ENCODE measurements at regions not wholly inside any gene's neighbourhood (a gene's known extent, or its start where the extent isn't known, plus 50 kb on each side); places are given as distances from the start of the nearest gene placed in this dataset.

DNA sequence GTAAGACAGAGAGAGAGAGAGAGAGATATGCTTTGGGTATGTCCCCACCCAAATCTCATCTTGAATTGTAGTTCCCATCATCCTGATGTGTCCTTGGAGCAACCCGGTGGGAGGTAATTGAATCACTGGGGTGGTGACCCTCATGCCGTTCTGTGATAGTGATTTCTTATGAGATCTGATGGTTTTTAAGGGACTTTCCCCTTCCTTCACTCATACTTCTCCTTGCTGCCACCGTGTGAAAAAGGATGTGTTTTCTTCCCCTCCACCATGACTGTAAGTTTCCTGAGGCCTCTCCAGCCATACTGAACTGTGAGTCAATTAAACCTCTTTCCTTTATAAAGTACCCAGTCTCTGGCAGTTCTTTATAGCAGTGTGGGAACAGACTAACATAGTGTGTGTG is 60.3 kb downstream of the EOMES start:
- Histone ChIP-seq H3K9ac (ENCODE audit: low read depth in 1 of 3, low read length in 3 of 3) (no peak overlapping the region), H3K9me3 (ENCODE audit: control insufficient read depth in 3 of 3, low read length in 3 of 3) (no peaks in the 10 kb centered on the region), H3K27ac (ENCODE audit: low read depth, low read length) (no peak overlapping the region), H3K4me3 (ENCODE audit: low read length in 3 of 3) (no peak overlapping the region), H3K27me3 (ENCODE audit: control insufficient read depth in 3 of 3, insufficient read depth in 3 of 3, low read length in 3 of 3) (no peaks in the 10 kb centered on the region), H3K4me1 (ENCODE audit: control insufficient read depth in 3 of 3, insufficient read depth in 3 of 3, low read length in 3 of 3) (no peaks in the 10 kb centered on the region), H3K36me3 (ENCODE audit: control insufficient read depth in 3 of 3, insufficient read depth in 3 of 3, low read length in 3 of 3) (no peaks in the 10 kb centered on the region)

DNA sequence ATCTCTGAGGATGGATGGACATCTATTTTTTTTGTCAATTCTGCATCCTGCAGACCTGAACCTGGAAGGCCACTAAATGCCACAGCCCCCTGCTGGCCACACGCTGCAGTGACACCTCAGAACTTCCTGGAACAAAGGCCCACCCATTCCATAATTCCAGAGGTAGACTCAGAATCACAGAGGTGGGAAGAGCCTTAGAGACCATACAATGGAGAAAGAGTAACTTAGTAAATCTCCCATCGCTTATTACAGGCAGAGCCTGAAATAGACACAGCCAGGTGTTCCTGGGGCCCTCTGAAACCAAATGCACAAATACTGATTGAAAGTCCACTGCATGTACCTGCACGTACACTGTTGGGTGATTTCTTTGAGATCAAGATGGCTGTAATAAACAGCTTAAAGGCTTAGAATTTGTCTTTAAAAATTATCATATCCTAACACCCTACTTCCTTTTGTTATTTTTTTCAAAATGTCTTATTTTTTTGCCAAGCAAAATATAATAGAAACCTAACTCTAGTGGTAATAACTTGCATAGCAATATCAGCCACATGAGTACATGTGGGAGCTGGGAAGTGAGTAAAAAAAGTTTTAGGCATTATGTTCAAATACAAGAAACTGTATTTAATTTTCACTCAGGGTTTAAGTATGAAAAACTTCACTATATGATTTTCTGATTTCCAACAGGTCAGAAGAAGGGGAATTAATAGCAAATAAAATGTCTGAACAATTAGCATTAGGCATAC is 62.7 kb downstream of the EOMES start:
- no peaks in the 10 kb centered on the region for H3K4me1 ChIP-seq (ENCODE audit: control insufficient read depth in 3 of 3, insufficient read depth in 3 of 3, low read length in 3 of 3)
- H3K27me3 ChIP-seq (ENCODE audit: control insufficient read depth in 3 of 3, insufficient read depth in 3 of 3, low read length in 3 of 3) = no peaks in the 10 kb centered on the region
- no peaks in the 10 kb centered on the region for H3K36me3 ChIP-seq (ENCODE audit: control insufficient read depth in 3 of 3, insufficient read depth in 3 of 3, low read length in 3 of 3)
- H3K9ac ChIP-seq (ENCODE audit: low read depth in 1 of 3, low read length in 3 of 3) = no peak overlapping the region
- no peaks in the 10 kb centered on the region for H3K9me3 ChIP-seq (ENCODE audit: control insufficient read depth in 3 of 3, low read length in 3 of 3)
- H3K27ac ChIP-seq (ENCODE audit: low read depth, low read length) = no peak overlapping the region
- H3K4me3 ChIP-seq (ENCODE audit: low read length in 3 of 3) = no peak overlapping the region

- Histone ChIP-seq H3K36me3 (ENCODE audit: control insufficient read depth in 3 of 3, insufficient read depth in 3 of 3, low read length in 3 of 3) (no peaks in the 10 kb centered on the region), H3K4me1 (ENCODE audit: control insufficient read depth in 3 of 3, insufficient read depth in 3 of 3, low read length in 3 of 3) (no peaks in the 10 kb centered on the region), H3K9me3 (ENCODE audit: control insufficient read depth in 3 of 3, low read length in 3 of 3) (no peaks in the 10 kb centered on the region), H3K4me3 (ENCODE audit: low read length in 3 of 3) (no peak overlapping the region), H3K27me3 (ENCODE audit: control insufficient read depth in 3 of 3, insufficient read depth in 3 of 3, low read length in 3 of 3) (no peaks in the 10 kb centered on the region), H3K27ac (ENCODE audit: low read depth, low read length) (no peak overlapping the region), H3K9ac (ENCODE audit: low read depth in 1 of 3, low read length in 3 of 3) (no peak overlapping the region)
Measured at GRCh38 chr3:27658741-27659140, 63.4 kb downstream of the EOMES start.

DNA sequence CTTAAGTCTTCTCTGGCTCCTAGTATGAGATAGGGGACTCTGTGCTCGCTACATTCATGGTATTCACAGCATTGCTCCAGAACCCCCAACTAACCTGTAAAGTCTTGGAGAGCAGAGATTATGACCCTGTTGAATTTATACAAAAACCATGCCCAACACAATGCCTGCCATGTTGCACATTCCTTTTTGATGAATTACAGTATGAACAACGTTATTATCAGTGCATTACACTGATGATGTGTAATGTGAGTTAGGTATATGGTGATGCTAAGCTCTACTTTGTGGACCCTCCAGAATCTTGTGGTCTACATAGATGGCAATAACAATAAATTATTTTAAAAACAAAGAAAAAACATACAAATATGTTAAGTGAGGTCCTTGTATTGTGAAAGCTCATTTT is 64.3 kb downstream of the EOMES start:
- H3K9ac ChIP-seq (ENCODE audit: low read depth in 1 of 3, low read length in 3 of 3) = no peak overlapping the region
- H3K4me1 ChIP-seq (ENCODE audit: control insufficient read depth in 3 of 3, insufficient read depth in 3 of 3, low read length in 3 of 3) = no peaks in the 10 kb centered on the region
- no peaks in the 10 kb centered on the region for H3K9me3 ChIP-seq (ENCODE audit: control insufficient read depth in 3 of 3, low read length in 3 of 3)
- H3K27me3 ChIP-seq (ENCODE audit: control insufficient read depth in 3 of 3, insufficient read depth in 3 of 3, low read length in 3 of 3) = no peaks in the 10 kb centered on the region
- H3K36me3 ChIP-seq (ENCODE audit: control insufficient read depth in 3 of 3, insufficient read depth in 3 of 3, low read length in 3 of 3) = no peaks in the 10 kb centered on the region
- no peak overlapping the region for H3K4me3 ChIP-seq (ENCODE audit: low read length in 3 of 3)
- no peak overlapping the region for H3K27ac ChIP-seq (ENCODE audit: low read depth, low read length)

- Histone ChIP-seq H3K27ac (ENCODE audit: low read depth, low read length) (no peak overlapping the region), H3K4me1 (ENCODE audit: control insufficient read depth in 3 of 3, insufficient read depth in 3 of 3, low read length in 3 of 3) (no peaks in the 10 kb centered on the region), H3K36me3 (ENCODE audit: control insufficient read depth in 3 of 3, insufficient read depth in 3 of 3, low read length in 3 of 3) (no peaks in the 10 kb centered on the region), H3K9ac (ENCODE audit: low read depth in 1 of 3, low read length in 3 of 3) (no peak overlapping the region), H3K27me3 (ENCODE audit: control insufficient read depth in 3 of 3, insufficient read depth in 3 of 3, low read length in 3 of 3) (no peaks in the 10 kb centered on the region), H3K4me3 (ENCODE audit: low read length in 3 of 3) (no peak overlapping the region), H3K9me3 (ENCODE audit: control insufficient read depth in 3 of 3, low read length in 3 of 3) (no peaks in the 10 kb centered on the region)
Measured at GRCh38 chr3:27657404-27657803, 64.7 kb downstream of the EOMES start.

GRCh38 chr3:27656790-27657189 is 65.3 kb downstream of the EOMES start:
- no peak overlapping the region for H3K9ac ChIP-seq (ENCODE audit: low read depth in 1 of 3, low read length in 3 of 3)
- H3K4me1 ChIP-seq (ENCODE audit: control insufficient read depth in 3 of 3, insufficient read depth in 3 of 3, low read length in 3 of 3) = no peaks in the 10 kb centered on the region
- no peak overlapping the region for H3K27ac ChIP-seq (ENCODE audit: low read depth, low read length)
- no peaks in the 10 kb centered on the region for H3K36me3 ChIP-seq (ENCODE audit: control insufficient read depth in 3 of 3, insufficient read depth in 3 of 3, low read length in 3 of 3)
- no peaks in the 10 kb centered on the region for H3K27me3 ChIP-seq (ENCODE audit: control insufficient read depth in 3 of 3, insufficient read depth in 3 of 3, low read length in 3 of 3)
- no peaks in the 10 kb centered on the region for H3K9me3 ChIP-seq (ENCODE audit: control insufficient read depth in 3 of 3, low read length in 3 of 3)
- H3K4me3 ChIP-seq (ENCODE audit: low read length in 3 of 3) = no peak overlapping the region

GRCh38 chr3:27655547-27655946 is 66.6 kb downstream of the EOMES start:
- H3K27ac ChIP-seq (ENCODE audit: low read depth, low read length) = no peak overlapping the region
- H3K4me1 ChIP-seq (ENCODE audit: control insufficient read depth in 3 of 3, insufficient read depth in 3 of 3, low read length in 3 of 3) = no peaks in the 10 kb centered on the region
- no peaks in the 10 kb centered on the region for H3K36me3 ChIP-seq (ENCODE audit: control insufficient read depth in 3 of 3, insufficient read depth in 3 of 3, low read length in 3 of 3)
- no peaks in the 10 kb centered on the region for H3K27me3 ChIP-seq (ENCODE audit: control insufficient read depth in 3 of 3, insufficient read depth in 3 of 3, low read length in 3 of 3)
- H3K9ac ChIP-seq (ENCODE audit: low read depth in 1 of 3, low read length in 3 of 3) = no peak overlapping the region
- no peaks in the 10 kb centered on the region for H3K9me3 ChIP-seq (ENCODE audit: control insufficient read depth in 3 of 3, low read length in 3 of 3)
- H3K4me3 ChIP-seq (ENCODE audit: low read length in 3 of 3) = no peak overlapping the region

GRCh38 chr3:27653803-27654558 is 68.1 kb downstream of the EOMES start:
- no peak overlapping the region for H3K4me3 ChIP-seq (ENCODE audit: low read length in 3 of 3)
- no peak overlapping the region for H3K9ac ChIP-seq (ENCODE audit: low read depth in 1 of 3, low read length in 3 of 3)
- no peaks in the 10 kb centered on the region for H3K36me3 ChIP-seq (ENCODE audit: control insufficient read depth in 3 of 3, insufficient read depth in 3 of 3, low read length in 3 of 3)
- H3K4me1 ChIP-seq (ENCODE audit: control insufficient read depth in 3 of 3, insufficient read depth in 3 of 3, low read length in 3 of 3) = no peaks in the 10 kb centered on the region
- H3K27ac ChIP-seq (ENCODE audit: low read depth, low read length) = no peak overlapping the region
- H3K27me3 ChIP-seq (ENCODE audit: control insufficient read depth in 3 of 3, insufficient read depth in 3 of 3, low read length in 3 of 3) = no peaks in the 10 kb centered on the region
- no peaks in the 10 kb centered on the region for H3K9me3 ChIP-seq (ENCODE audit: control insufficient read depth in 3 of 3, low read length in 3 of 3)

DNA sequence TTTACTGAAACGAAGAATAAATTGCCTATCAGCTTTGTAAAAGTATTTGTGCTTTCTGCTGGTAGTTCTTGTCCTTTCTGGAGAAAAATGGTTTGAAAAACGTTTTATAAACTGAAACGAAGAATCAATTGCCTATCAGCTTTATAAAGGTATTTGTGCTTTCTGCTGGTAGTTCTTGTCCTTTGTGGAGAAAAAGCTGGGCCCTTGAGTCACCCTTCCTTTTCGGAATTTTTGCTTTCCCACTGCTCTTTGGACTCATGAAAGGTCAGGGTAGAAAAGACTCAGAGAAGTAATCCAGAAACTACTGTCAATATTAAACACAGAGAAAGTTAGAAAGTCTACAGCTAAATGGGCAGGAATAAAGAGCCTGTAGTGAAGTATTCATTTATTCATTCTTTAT is 72.8 kb downstream of the EOMES start:
- Histone ChIP-seq H3K4me1 (ENCODE audit: control insufficient read depth in 3 of 3, insufficient read depth in 3 of 3, low read length in 3 of 3) (no peaks in the 10 kb centered on the region), H3K27me3 (ENCODE audit: control insufficient read depth in 3 of 3, insufficient read depth in 3 of 3, low read length in 3 of 3) (no peaks in the 10 kb centered on the region), H3K36me3 (ENCODE audit: control insufficient read depth in 3 of 3, insufficient read depth in 3 of 3, low read length in 3 of 3) (no peaks in the 10 kb centered on the region), H3K9ac (ENCODE audit: low read depth in 1 of 3, low read length in 3 of 3) (no peak overlapping the region), H3K27ac (ENCODE audit: low read depth, low read length) (no peak overlapping the region), H3K9me3 (ENCODE audit: control insufficient read depth in 3 of 3, low read length in 3 of 3) (no peaks in the 10 kb centered on the region), H3K4me3 (ENCODE audit: low read length in 3 of 3) (no peak overlapping the region)

DNA sequence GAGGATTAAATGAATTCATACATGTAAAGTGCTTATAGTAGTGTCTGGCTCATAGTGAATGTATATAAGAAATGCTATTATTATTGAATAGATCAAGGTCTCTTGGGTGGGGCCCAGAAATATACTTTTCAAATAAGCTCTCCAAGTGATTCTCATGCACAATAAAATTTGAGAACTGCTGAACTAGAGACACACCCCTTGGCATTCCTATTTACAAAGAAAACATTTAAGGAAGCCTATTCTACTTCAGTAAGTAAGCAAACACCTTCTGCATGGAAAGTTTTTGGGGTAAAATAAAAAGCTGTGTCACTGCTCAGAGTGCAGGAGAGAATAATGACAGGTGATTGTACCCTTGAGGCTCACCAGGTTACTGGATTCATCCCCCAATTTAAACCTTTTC is 75.2 kb downstream of the EOMES start:
- no peaks in the 10 kb centered on the region for H3K4me1 ChIP-seq (ENCODE audit: control insufficient read depth in 3 of 3, insufficient read depth in 3 of 3, low read length in 3 of 3)
- no peak overlapping the region for H3K27ac ChIP-seq (ENCODE audit: low read depth, low read length)
- H3K27me3 ChIP-seq (ENCODE audit: control insufficient read depth in 3 of 3, insufficient read depth in 3 of 3, low read length in 3 of 3) = no peaks in the 10 kb centered on the region
- no peaks in the 10 kb centered on the region for H3K9me3 ChIP-seq (ENCODE audit: control insufficient read depth in 3 of 3, low read length in 3 of 3)
- no peak overlapping the region for H3K4me3 ChIP-seq (ENCODE audit: low read length in 3 of 3)
- H3K9ac ChIP-seq (ENCODE audit: low read depth in 1 of 3, low read length in 3 of 3) = no peak overlapping the region
- no peaks in the 10 kb centered on the region for H3K36me3 ChIP-seq (ENCODE audit: control insufficient read depth in 3 of 3, insufficient read depth in 3 of 3, low read length in 3 of 3)
